ENCODE measurements at regions not wholly inside any gene's neighbourhood (a gene's known extent, or its start where the extent isn't known, plus 50 kb on each side); places are given as distances from the start of the nearest gene placed in this dataset.

- TF ChIP-seq EZH2 (IDR thresholded peaks at IDR 0.05; ENCODE audit: borderline replicate concordance, low read length) (no peak), CTCF (IDR thresholded peaks at IDR 0.05; ENCODE audit: low read length) (no peak)
Observed at GRCh38 chr5:72604111-72604797, 97.0 kb upstream of the ZNF366 start.

All from OCI-LY1 (cell line).